DND-41 (cell line): ENCODE measurements at regions not wholly inside any gene's neighbourhood (a gene's known extent, or its start where the extent isn't known, plus 50 kb on each side); places are given as distances from the start of the nearest gene placed in this dataset.
"Not testable (repeated sequence)": the region's sequence is repeated elsewhere in the genome, so short reads cannot be mapped to it uniquely, and the experiment has no call there.

Source experiments
- CTCF ChIP-seq: IDR thresholded peaks from 2 replicates; pipeline ENCODE4 v1.5.1; 2012; ENCODE audit warnings: borderline replicate concordance, low read length, moderate library complexity, mild to moderate bottlenecking; ENCODE audit not compliant: poor library complexity, severe bottlenecking; ENCODE audit errors: extremely low read depth
- EZH2 ChIP-seq: IDR thresholded peaks from 3 replicates; pipeline ENCODE4 v1.6.1; 2012; ENCODE audit warnings: borderline replicate concordance, low read depth, mild to moderate bottlenecking, moderate library complexity, low read length, inconsistent platforms; ENCODE audit not compliant: severe bottlenecking

GRCh38 chr2:91508816-91509215 lies 2817.3 kb downstream of the RPIA start:
- not testable (repeated sequence) for TF ChIP-seq EZH2, CTCF
